C4-2B (cell line): ENCODE measurements at regions not wholly inside any gene's neighbourhood (a gene's known extent, or its start where the extent isn't known, plus 50 kb on each side); places are given as distances from the start of the nearest gene placed in this dataset.

ENCODE experiments used
- H3K27ac ChIP-seq: fragments of 450-650 bp; 2 replicates; pipeline ENCODE4 v1.5.1; 2017
- ZFX ChIP-seq: fragments of 450-650 bp; IDR thresholded peaks from 2 replicates; pipeline ENCODE4 v1.6.1; 2017
- TF ChIP-seq, protein P1 (sequence below): fragments of 450-650 bp; conservative IDR thresholded peaks from 2 replicates; pipeline ENCODE4 v1.5.1; 2017; ENCODE audit warnings: mild to moderate bottlenecking

DNA sequence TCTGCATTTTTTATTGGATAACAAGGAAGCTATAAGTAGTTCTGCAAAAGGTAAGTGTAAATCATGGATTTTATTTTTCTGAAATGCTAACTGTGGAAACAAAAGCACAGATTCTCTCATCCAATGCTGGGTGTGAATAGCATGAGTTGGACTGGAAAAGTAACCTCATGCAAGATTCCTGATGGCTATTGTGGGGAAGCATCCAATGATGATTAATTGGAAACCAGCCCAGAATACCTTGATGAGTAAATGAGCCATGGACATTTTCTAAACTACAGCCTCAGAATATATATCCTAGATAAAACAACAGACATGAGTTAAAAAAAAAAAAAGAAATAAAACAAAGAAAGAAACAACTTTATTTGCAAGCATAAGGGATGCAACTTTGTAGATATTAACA lies 934.6 kb downstream of the CCSER2 start:
- TF ChIP-seq, protein P1, sequence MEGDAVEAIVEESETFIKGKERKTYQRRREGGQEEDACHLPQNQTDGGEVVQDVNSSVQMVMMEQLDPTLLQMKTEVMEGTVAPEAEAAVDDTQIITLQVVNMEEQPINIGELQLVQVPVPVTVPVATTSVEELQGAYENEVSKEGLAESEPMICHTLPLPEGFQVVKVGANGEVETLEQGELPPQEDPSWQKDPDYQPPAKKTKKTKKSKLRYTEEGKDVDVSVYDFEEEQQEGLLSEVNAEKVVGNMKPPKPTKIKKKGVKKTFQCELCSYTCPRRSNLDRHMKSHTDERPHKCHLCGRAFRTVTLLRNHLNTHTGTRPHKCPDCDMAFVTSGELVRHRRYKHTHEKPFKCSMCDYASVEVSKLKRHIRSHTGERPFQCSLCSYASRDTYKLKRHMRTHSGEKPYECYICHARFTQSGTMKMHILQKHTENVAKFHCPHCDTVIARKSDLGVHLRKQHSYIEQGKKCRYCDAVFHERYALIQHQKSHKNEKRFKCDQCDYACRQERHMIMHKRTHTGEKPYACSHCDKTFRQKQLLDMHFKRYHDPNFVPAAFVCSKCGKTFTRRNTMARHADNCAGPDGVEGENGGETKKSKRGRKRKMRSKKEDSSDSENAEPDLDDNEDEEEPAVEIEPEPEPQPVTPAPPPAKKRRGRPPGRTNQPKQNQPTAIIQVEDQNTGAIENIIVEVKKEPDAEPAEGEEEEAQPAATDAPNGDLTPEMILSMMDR: no peak
- TF ChIP-seq ZFX: no peak
- H3K27ac ChIP-seq: no peak overlapping the region

DNA sequence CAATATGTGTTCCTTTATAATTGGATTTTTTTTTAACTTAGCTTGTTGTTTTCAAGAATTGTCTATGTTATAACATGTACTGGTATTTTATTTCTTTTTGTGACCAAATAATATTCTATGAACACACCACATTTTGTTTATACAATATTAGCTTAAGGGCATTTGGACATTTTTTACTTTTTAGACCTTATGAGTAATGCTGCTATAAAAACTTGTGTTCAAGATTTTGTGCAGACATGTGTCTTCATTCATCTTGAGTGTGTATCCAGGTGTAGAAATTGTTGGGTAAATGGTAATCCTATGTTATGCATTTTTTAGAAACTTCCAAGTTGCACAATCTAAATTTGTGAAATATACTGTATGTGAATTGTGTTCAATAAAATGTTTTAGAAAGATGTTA lies 936.7 kb downstream of the CCSER2 start:
- H3K27ac ChIP-seq: no peak overlapping the region
- no peak for TF ChIP-seq ZFX
- TF ChIP-seq, protein P1: no peak

DNA sequence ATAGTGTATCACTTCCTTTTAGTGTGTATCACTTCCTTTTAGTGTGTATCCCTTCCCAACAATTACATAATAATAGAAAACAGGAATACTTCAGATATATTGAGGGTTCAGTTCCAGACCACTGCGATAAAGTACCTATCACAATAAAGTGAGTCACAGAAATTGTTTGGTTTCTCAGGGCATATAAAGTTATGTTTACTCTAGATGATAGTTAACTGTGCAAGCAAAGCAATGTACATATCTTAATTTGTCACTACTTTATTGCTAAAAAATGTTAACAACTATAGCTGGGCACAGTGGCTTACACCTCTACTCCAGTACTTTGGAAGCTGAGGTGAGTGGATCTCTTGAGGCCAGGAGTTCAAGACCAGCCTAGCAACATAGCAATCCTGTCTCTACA lies 938.4 kb downstream of the CCSER2 start:
- TF ChIP-seq, protein P1: no peak
- TF ChIP-seq ZFX: no peak
- H3K27ac ChIP-seq: no peak overlapping the region

DNA sequence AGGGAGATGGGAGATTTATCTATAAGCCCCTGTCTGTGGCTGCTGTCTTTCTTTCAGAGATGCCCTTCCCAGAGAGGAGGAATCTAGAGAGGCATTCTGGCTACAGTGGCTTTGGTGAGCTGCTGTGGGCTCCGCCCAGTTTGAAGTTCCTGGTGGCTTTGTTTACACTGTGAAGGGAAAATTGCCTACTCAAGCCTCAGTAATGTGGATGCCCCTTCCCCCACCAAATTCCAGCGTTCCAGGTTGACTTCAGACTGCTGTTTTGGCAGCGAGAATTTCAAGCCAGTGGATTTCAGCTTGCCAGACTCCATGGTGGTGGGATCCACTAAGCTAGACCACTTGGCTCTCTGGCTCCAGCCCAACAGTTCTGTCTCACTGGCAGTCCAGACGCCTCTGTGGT lies 951.6 kb downstream of the CCSER2 start:
- no peak for TF ChIP-seq ZFX
- TF ChIP-seq, protein P1: no peak
- H3K27ac ChIP-seq: no peak overlapping the region

DNA sequence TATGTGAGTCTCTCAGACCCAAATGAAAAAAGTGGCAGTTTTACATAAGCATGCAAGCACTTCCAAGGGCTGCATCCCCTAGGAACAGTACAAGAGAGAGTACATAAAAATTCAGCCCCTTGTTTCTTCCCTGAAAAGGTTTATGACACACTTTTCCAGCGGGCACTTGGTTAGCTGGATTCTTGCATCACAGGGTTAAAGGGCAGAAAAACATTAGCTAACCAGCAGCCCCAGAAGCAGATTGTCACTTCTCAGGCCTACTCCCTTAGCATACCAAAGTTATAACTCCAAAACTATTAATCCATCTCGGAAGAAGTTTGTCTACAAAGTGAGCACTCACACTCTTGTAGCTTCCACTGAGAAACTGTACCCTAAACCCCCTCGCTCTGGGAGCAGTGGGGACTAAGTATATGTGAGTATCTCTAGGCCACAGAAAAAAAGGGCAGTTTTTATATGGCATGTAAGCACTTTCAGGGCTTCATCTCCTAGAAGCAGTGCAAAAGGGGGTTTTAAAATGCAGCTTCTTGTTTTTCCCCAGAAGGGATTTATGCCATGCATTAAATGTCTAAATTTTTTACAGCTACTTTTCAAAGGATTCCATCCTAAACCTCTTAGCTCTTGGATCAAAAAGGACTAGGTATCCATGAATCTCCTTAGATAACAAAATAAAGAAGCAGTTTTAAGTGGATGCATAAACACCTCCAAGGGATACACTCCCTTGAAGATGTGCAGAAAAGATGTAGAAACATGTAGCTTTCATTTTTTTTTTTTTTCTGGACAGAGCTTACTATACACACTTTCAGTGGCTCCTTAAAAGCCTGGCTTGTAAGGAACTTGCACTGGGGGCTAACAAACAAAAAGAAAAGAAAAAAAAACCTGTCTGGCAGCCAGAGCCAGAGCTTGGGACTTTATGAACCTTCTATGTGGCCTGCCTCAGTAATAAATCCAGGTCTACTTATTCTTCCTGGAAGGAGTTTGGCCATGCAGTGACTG lies 956.7 kb downstream of the CCSER2 start:
- no peak overlapping the region for H3K27ac ChIP-seq
- TF ChIP-seq ZFX: no peak
- TF ChIP-seq, protein P1: no peak

DNA sequence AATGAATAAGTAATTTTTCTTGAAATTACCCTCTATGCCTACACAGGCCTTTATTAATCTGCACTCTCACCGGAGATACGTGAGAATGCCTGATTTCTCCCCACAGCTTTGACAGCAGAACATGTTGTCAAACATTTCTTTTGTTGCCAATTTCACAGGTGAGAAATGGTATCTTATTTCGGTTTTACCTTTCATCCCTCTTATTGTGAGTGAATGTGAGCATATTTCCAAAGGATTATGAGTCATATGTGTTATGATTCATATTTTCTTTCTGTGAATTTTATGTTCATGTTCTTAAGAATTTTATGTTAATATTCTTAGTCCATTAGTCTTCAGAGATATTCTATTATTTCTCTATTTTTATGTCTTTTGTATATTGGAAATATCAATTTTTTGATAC lies 965.1 kb downstream of the CCSER2 start:
- no peak overlapping the region for H3K27ac ChIP-seq
- no peak for TF ChIP-seq ZFX

DNA sequence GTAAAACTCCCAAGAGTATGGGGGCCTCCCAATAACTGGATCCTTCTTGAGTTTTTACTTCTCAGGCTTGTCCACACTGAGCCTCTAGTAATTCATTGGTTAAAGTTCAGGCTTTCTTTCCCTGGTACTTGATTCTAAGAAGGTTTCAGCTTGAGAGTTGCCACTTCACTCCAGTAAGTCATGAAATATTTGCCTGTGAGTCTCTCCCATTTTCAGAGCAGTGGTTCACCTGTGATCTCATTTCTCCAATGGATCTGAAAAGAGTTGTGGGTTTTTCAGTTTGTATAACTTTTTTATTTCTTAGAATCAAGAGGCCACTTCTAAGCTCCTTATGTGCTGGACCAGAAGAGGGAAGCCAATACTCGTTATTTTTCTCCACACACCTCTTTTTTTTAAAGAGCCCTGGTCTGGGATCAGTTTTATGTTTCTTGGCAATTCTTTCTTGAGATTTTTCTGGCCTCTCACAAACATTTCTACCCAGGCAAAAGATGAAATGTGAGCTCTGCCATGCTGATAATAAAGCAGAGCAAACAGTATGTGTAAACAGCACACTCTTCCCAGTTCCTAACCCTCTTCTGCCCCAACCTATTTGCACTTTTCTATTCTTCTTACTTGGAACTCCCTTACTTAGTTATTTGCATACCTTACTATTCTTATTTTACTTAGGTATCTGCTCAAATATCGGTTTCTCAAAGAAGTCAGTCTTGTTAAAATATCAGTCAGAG lies 983.4 kb downstream of the CCSER2 start:
- TF ChIP-seq, protein P1: no peak
- no peak for TF ChIP-seq ZFX
- no peak overlapping the region for H3K27ac ChIP-seq
